Keratinocyte (primary cell): ENCODE measurements at regions not wholly inside any gene's neighbourhood (a gene's known extent, or its start where the extent isn't known, plus 50 kb on each side); places are given as distances from the start of the nearest gene placed in this dataset.

Experiments
- CTCF ChIP-seq, 3 experiments: IDR thresholded peaks in 1 of 3; conservative IDR thresholded peaks in 1 of 3; optimal IDR thresholded peaks in 1 of 3; 2 replicates in 2 of 3; 3 replicates in 1 of 3; pipeline versions ENCODE3 to v1.5.1; 2011; ENCODE audit warnings: low read length in 3 of 3, mild to moderate bottlenecking in 3 of 3, moderate library complexity in 2 of 3, control low read depth in 1 of 3, inconsistent platforms in 1 of 3; ENCODE audit not compliant: insufficient read depth in 2 of 3; ENCODE audit errors: extremely low read depth in 1 of 3
- EZH2 ChIP-seq: IDR thresholded peaks from one replicate; pipeline ENCODE4 v1.6.1; 2012; ENCODE audit warnings: inconsistent platforms, mild to moderate bottlenecking, low read length, moderate library complexity

- TF ChIP-seq CTCF (optimal IDR thresholded peaks at IDR 0.05 in 1 of 3, IDR thresholded peaks at IDR 0.05 in 1 of 3, conservative IDR thresholded peaks at IDR 0.05 in 1 of 3; ENCODE audit: extremely low read depth in 1 of 3, insufficient read depth in 2 of 3, low read length in 3 of 3) (no peak), EZH2 (no peak)
Observed at GRCh38 chr13:90217275-90217674, 1130.2 kb upstream of the MIR17HG start.
